GM21447 (cell line): ENCODE measurements at regions not wholly inside any gene's neighbourhood (a gene's known extent, or its start where the extent isn't known, plus 50 kb on each side); places are given as distances from the start of the nearest gene placed in this dataset.
"Not testable (repeated sequence)": the region's sequence is repeated elsewhere in the genome, so short reads cannot be mapped to it uniquely, and the experiment has no call there.

Experiments used
- ATAC-seq: cut with Tn5 transposase; IDR thresholded peaks from one replicate; pipeline ENCODE4 v1.9.1; 2021; ENCODE audit not compliant: unreplicated experiment

DNA sequence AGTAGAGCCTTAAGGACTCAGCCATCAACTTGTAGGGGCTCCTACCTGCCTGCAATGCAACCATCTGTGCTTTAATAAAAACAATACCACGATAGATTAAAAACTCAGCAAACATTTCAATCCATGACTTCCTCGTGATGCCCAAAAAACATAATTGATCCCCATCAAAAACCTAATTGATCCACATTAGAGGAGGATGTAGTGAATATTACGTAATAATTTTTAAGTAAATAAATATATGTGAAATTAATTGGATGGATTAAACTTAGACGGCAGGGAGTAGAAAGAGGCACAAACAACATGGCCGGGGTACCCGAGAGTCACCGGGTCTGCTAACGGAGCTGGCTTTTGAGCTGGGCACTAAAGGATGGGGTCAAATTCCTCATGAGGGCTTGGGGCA is 87.3 kb downstream of the ARL4C start:
- ATAC-seq = no peak

DNA sequence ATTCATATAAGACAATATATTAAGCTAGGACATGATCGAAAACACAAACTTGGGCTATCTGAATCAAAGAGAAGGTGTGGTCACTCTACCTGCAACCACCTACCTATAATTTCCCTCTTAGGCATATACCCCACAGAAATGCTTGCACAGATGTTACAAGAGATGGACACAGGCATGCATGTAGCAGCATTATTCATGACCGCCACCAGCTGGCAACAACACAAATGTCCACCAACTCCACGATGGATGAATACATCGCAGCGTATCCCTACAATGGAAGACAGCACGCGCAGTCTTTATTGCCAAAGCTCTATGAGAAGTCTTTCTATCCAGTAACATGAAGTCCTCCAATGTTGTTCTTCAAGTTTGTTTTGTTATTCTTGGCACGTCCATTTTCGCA is 90.8 kb downstream of the ARL4C start:
- no peak for ATAC-seq

DNA sequence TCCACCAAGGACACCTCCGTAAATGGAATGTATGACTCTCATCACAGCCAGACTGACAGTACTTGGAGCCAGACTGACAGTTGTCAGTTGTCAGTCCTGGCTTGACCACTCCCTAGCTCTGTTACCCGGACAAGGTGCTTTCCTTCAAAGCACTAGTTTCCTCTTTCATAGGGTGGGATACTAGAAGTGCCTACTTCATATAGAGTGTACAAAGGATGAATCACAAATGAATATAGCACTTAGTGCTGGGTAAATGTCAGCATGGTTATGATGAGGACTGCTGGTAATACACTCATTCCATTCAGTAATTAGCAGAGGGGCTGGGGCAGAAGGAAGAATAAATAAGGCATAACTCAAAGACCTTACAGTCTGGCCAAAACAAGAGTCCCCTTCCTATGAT is 91.4 kb downstream of the ARL4C start:
- ATAC-seq = no peak

DNA sequence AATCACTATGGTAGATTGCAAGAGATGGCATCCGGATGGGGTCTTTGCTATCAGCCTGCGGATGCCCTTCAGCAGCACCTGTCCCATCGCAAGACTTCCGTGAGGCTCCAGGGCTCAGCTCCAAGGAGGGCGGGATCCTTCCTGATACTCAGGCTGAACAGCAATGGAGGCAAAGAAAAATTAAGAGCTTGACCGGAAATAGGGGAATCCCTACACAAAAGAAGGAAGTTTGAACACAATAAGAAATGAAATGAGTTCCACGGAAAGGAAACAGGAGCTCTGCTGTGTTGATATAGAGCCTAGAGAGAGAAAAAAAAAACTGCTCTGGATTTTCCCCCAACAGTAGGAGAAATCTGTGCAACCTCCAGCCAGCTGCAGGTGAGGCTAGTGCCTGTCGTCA is 91.9 kb downstream of the ARL4C start:
- no peak for ATAC-seq

DNA sequence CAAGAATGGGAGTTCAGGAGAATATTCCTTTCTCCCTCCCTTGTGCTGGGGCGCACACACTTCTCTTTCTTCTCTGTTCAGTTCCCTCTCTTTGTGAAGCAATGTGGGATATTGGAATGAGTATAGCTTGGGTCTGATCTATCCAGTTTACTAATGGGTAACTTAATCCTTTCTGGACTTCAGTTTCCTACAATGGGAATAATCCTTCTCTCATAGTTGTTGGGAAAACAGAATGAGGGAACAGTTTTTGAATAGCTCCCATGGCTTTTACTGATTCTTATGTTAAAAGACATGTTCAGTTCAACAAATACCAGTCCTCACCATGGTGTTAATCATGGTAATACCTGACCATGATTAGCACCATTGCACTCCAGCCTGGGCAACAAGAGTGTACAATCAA is 93.1 kb downstream of the ARL4C start:
- ATAC-seq = no peak

DNA sequence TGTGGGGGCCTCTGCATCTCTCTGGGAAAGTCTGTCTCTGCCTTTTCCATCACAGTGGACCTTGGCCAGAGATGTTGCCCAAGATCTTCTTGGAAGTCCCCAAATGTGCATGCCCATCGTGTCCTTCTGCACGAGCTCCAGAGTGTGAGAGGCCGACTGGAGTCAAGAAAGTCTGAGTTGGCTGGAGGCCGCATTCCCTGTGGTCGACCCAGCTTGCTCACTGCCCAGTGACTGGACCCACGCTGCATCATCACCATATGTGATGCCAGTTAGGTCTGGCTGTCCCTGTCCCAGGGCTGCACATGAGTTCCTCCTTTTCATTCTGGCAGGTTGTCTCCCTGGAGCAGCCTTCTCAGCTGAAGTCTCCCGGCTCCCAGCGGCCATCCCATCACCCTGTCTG is 93.8 kb downstream of the ARL4C start:
- no peak for ATAC-seq

DNA sequence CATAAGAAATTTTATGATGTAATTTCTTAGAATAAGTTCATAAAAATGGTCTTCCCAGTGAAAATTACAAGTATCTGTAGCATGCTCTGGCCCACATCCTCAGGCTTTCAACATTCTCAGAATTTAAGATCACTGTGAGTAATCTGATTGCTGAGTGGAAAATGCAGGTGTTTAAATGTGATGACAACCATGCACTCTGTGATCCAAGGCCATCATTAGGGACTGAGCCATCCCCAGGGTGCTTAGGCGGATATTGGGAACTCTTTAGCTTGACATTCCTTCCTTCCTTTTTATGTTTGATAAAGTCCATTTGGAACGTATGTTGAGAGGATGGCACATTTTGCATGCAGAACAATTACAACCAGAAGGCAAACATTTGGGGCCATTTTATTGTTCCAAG is 95.5 kb downstream of the ARL4C start:
- no peak for ATAC-seq

DNA sequence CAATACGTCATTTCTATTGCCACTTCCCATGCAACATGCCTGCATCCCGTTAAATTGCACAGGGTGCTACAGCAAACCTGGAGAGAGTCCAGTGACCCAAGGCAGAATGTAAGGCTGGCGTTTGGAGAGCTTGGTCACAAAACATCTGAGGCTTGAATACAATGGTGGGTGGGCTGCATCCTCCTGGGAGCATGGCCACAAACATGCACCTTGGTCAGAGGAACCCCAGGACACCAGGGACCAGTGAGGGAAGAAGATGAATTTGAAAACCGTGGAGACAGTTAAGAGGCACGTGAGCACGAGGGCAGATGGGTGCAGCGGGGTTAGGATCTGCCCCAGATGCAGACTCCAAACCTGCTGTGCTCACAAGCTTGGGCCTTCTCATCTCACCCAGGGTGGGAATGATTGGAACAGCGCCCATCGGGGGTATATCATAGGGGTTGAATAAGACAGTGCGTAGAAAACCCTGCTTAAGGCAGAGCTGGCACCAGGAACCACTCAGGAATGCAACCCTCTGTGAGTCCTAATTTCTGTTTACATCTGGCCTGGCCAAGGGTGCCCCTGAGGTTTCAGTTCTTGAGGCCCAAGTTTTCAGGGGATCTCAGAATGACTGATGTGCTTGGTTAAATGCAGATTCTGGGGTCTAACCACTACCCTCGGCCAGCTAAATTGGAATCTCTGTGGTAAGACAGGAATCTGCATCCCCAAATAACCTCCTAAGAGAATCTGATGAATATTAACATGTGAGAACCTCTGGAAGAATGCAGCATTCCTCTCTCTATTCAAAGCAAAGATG is 97.2 kb downstream of the ARL4C start:
- no peak for ATAC-seq

DNA sequence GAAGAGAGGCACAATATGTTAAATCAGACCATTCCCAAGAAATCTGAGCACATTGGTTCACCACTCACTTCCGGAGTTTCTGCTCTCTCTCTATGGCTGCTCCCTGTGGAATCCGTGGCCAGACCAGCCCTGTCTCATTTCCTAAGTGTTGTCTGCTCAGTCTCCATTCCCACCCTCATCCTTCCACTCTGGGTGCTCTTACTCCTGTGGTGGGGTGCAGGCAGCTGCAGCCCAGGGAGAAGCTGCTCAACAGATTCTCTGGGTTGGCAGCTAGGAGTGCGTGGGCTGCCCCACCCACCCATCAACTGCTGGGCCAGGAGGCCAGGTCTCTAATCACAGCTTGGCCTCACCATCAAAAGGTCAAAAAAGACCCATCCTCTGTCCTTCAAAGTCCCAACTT is 98.3 kb downstream of the ARL4C start:
- ATAC-seq = no peak

DNA sequence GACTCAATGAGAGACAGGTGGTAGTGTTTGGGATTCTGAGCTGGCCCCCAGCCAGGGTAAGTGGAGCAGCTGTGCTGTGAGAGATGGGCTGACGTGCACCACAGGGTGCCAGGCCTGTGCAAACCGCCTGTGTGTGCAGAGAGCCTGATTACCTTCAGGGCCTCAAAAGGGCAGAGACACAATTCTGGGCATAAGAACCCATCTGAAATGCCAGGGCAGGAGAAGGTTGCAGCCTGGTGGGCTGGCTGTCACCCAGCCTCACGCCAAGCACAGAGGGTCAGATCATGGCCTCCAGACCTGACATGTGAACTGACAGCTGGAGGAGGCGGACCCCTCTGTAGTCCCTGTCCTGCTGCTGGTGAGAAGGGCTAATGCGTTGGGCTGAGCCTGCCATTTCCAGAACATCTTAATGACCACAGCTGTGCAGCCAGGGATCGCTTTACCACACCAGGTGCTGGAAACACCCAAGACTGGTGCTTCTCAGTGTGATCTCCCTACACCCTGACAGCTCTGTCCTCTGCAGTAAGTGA is 100.9 kb downstream of the ARL4C start:
- ATAC-seq = no peak

DNA sequence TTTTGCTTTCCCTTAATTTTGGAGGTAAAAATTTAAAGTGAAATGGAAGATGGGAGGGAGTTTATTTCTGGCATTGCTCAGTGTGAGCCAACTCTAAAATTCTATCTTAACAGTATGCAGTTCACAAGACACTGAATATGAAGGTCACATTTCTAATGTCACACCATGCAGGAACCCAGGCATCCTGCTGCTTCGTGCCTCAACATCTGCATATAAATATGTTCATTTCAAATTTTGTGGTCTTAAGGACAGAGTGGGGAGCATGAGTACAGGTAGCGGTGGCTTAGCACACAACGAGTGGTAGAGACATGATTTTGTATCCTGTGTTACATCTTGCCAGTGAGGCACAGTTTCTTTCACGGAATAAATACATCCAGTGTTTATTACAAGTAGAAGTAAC is 102.4 kb downstream of the ARL4C start:
- no peak for ATAC-seq

DNA sequence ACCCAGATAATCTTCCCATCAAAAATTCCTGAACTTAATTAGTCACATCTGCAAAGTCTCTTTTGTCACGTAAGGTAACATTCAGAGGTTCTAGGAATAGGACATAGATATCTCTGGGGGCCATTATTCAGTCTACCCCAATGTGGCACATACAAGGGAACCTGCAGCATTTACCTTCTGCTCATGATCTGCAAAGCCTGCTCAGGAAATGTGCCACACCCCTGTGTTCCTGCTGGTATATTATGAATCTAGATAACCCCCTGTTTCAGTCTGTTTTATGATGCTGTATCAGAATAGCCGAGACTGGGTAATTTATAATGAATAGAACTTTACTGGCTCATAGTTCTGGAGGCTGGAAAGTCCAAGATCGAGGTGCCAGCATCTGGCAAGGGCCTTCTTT is 103.5 kb downstream of the ARL4C start:
- ATAC-seq = no peak

DNA sequence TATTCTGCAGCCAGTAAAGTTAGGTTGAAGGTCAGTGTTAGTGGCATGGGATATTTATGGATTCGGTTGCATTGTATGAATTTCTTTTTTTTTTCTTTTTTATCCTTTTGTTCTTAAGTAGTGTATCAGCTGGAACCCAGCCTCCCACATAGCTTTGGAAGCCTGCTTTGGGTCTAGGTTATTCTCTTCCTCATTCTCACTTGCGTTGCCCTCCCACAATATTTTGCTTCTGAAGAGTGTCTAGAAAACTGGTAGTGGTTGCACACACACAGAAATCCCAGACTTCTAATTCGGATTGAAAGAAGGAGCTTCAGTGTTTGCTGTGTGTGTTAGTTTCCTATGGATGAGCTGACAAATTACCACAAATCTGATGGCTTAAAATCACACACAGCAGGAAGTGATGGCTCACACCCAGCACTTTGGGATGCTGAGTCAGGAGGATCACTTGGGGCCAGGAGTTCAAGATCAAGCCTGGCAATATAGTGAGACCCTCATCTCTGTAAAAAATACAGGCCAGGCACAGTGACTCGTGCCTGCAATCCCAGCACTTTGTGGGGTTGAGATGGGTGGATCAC is 104.8 kb downstream of the ARL4C start:
- no peak for ATAC-seq

DNA sequence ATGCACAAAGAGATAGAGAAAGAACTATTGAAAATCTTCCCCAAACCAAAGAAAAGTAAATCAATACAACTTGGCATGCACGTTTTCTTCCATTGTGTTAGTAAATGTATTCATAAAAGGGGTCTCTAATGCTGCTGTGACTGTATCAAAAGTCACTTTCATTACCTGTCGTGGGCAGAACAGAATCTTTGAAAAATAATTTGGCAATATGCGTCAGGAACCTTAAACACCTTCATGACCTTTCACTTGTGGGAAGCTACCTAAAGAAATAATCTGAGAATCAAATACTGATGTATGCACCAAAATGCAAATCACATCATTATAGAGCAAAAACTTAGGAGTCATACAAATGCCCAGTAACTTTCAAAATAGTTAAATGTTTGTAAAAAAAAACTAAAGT is 105.3 kb downstream of the ARL4C start:
- ATAC-seq = no peak

DNA sequence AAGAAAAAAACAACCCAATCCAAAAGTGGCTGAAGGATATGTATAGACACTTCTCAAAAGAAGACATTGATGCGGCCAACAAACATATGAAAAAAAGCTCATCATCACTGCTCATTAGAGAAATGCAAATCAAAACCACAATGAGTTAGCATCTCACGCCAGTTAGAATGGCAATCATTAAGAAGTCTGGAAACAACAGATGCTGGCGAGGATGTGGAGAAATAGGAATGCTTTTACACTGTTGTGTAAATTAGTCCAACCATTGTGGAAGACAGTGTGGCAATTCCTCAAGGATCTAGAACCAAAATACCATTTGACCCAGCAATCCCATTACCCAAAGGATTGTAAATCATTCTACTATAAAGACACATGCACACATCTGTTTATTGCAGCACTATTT is 107.2 kb downstream of the ARL4C start:
- not testable (repeated sequence) for ATAC-seq

DNA sequence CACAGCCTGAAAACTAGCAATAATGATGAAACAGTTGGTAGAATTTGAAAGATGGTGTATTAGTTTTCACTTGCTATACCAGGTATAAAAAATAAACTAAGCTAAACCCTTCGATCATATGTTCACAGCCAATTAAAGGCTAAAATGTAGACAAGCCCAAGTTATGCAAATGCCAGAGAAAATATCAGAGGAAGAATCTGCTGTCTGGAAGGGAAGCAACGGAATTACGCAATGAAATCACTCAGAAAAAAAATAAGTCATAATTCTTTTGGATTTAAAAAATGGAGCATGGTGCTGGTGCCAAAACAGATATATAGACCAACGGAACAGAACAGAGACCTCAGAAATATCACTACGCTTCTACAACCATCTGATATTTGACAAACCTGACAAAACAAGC is 108.3 kb downstream of the ARL4C start:
- ATAC-seq = no peak

DNA sequence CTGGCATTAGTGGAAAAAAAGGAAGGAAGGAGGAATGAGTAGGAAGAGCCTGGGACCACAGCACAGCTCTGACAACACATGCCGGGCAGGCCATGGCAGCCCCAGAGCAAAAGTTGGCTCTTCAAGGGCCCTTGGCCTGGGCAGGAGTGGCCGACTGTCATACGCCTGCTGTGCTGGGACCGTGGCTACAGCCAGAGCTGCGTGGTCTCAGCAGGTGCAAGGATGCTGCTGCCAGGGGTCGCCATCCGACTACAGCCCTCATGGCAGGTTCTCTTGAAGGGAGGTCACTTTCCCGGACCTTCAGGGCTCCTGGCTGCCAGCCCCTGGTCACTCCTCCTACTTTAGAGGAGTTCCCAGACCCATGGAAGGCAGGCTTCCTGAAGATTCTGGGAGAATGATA is 109.9 kb downstream of the ARL4C start:
- no peak for ATAC-seq

DNA sequence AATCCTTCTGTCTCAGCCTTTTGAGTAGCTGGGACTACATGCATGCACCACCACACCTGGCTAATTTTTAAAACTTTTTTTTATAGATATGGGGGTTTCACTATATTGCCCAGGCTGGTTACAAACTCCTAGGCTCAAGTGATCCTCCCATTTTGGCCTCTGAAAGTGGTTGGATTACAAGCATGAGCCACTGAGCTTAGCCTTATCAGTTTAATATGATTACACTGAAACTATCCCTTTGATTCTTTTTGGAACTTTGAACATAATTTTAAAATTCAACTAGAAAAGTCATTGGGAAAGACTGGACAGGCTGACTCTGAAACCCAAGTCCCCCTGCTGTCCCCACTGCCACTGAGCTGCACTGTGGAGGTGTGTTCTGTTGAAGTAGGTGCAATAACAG is 114.8 kb downstream of the ARL4C start:
- ATAC-seq = no peak

DNA sequence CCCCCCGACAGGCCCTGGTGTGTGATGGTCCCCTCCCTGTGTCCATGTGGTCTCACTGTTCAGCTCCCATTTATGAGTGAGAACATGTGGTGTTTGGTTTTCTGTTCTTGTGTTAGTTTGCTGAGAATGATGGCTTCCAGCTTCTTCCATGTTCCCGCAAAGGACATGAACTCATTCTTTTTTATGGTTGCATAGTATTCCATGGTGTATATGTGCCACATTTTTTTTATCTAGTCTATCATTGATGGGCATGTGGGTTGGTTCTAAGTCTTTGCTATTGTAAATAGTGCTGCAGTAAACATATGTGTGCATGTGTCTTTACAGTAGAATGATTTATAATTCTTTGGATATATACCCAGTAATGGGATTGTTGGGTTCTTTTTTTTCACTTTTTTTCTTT is 117.9 kb downstream of the ARL4C start:
- not testable (repeated sequence) for ATAC-seq

DNA sequence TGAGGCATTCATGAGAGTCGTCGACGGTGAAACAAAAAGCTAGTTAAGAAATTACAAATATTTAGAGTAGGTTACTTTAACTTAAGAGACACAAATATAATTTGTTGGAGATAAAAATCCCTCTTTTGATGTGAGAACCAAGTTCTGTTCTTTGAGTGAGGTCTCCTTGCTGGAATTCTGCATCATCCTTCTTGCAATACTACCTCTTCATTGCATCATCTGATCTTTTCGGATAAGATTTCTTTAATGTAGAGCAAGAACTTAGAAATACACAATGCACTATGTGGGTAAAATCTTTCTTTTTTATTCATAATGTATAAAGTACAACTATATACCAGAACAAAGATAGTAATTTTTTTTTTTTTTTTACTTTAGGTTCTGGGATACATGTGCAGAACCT is 118.4 kb downstream of the ARL4C start:
- ATAC-seq = no peak

DNA sequence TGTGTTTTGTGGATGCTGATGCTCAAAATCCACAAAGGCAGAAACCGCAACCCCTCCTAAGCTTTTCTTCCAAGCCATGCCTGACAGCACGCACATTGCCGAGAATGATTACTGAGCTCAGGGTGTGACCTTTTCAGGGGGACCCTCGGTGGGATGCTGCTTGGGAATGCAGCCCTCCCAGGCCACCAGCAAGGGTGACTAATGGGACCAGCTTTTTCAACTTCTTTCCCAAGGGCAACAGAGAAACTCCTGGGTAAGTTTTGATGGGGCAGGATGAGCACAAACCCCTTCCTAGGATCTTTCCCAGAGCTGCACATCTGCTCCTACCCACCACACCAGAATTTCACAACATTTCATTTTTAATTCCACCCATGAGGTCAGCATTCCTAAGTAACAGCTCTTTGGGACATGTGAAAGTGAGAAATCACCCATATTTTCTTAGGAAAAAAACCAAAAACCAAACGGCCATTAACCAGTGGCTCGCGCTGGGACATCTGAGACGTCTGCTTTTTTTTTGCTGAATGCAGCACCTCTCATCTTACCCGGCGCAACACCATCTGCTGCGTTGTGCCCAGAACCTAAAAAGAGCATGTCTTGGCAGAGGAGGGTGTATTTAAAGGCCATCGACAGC is 119.0 kb downstream of the ARL4C start:
- no peak for ATAC-seq

DNA sequence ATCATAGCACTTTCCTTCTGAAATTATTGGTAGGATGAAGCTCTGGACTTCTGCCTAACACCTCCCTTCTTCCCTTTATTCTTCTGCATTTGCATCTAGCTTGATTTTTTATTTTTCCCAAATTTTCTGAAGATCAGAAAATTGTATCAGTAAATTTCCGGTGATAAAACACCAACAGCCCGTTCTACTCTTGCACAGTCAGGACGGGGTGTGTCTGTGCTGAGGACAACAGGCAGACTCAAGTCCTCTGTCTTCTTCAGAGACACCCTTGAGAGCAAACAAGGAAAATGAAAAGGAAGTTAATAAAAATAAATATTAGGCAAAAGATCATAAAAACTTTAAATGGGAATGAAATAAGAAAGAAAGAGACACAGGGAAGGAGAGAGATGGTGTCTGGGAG is 120.7 kb downstream of the ARL4C start:
- no peak for ATAC-seq
